RWPE2 (cell line): ENCODE measurements at regions not wholly inside any gene's neighbourhood (a gene's known extent, or its start where the extent isn't known, plus 50 kb on each side); places are given as distances from the start of the nearest gene placed in this dataset.
"Not testable (repeated sequence)": the region's sequence is repeated elsewhere in the genome, so short reads cannot be mapped to it uniquely, and the experiment has no call there.

Experiments
- ATAC-seq: fragments of 200-7000 bp; cut with Tn5 transposase; 3 replicates; pipeline ENCODE4 v1.9.1; 2021; ENCODE audit warnings: low read depth
- DNase-seq: peaks from one replicate; pipeline ENCODE4 v3.0.0-alpha.2; 2020; ENCODE audit warnings: low spot score
- H3K27ac ChIP-seq: fragments of 450-650 bp; 2 replicates; pipeline ENCODE4 v1.5.1; 2017; ENCODE audit warnings: mild to moderate bottlenecking; ENCODE audit not compliant: poor library complexity, severe bottlenecking
- H3K27me3 ChIP-seq: fragments of 250-450 bp; sonication (Bioruptor Pico); 2 replicates; pipeline ENCODE4 v1.5.1; 2021; ENCODE audit warnings: mild to moderate bottlenecking, moderate library complexity; ENCODE audit not compliant: insufficient read depth, poor library complexity, severe bottlenecking
- H3K36me3 ChIP-seq: fragments of 250-450 bp; sonication (Bioruptor Pico); 2 replicates; pipeline ENCODE4 v1.5.1; 2020; ENCODE audit warnings: low read depth, mild to moderate bottlenecking, moderate library complexity
- H3K4me1 ChIP-seq: fragments of 250-450 bp; sonication (Bioruptor Pico); 2 replicates; pipeline ENCODE4 v1.5.1; 2021; ENCODE audit warnings: mild to moderate bottlenecking, moderate library complexity; ENCODE audit not compliant: insufficient read depth, poor library complexity, severe bottlenecking
- H3K4me3 ChIP-seq: fragments of 250-450 bp; sonication (Bioruptor Pico); 2 replicates; pipeline ENCODE4 v1.5.1; 2021; ENCODE audit warnings: mild to moderate bottlenecking, moderate library complexity; ENCODE audit not compliant: severe bottlenecking
- H3K9me3 ChIP-seq: fragments of 250-450 bp; sonication (Bioruptor Pico); 2 replicates; pipeline ENCODE4 v1.5.1; 2021; ENCODE audit warnings: mild to moderate bottlenecking, moderate library complexity; ENCODE audit not compliant: severe bottlenecking
- TF ChIP-seq, protein P1 (sequence below): fragments of 450-650 bp; IDR thresholded peaks from one replicate; pipeline ENCODE4 v1.5.1; 2017; ENCODE audit warnings: mild to moderate bottlenecking, moderate library complexity; ENCODE audit not compliant: poor library complexity, severe bottlenecking

DNA sequence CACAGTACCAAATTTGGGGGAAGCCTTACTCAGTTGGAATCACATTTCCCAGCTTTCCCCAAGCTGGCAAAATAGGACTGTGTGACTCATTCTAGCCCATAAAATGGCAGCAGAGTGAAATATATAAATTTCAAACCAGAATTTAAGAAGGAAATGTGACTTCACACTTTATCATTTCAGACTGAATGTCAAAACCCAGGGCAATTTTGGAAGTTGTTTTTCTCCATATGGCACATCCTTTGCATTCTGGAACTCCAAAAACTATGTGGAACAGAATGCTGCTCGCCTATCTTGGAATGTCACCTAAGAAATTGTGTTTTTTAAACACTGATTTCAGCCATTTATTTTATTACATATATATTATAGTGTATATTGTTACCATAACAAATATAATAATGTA, 424.7 kb upstream of the ST8SIA4 start:
- no peak overlapping the region for H3K4me3 ChIP-seq
- ATAC-seq (no peak), DNase-seq (no peak)
- no peaks in the 10 kb centered on the region for H3K4me1 ChIP-seq
- H3K9me3 ChIP-seq: no peaks in the 10 kb centered on the region
- H3K27ac ChIP-seq: no peak overlapping the region
- no peaks in the 10 kb centered on the region for H3K36me3 ChIP-seq
- H3K27me3 ChIP-seq: peaks cover 4% of the 10 kb centered on the region
- TF ChIP-seq, protein P1, sequence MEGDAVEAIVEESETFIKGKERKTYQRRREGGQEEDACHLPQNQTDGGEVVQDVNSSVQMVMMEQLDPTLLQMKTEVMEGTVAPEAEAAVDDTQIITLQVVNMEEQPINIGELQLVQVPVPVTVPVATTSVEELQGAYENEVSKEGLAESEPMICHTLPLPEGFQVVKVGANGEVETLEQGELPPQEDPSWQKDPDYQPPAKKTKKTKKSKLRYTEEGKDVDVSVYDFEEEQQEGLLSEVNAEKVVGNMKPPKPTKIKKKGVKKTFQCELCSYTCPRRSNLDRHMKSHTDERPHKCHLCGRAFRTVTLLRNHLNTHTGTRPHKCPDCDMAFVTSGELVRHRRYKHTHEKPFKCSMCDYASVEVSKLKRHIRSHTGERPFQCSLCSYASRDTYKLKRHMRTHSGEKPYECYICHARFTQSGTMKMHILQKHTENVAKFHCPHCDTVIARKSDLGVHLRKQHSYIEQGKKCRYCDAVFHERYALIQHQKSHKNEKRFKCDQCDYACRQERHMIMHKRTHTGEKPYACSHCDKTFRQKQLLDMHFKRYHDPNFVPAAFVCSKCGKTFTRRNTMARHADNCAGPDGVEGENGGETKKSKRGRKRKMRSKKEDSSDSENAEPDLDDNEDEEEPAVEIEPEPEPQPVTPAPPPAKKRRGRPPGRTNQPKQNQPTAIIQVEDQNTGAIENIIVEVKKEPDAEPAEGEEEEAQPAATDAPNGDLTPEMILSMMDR: no peak

DNA sequence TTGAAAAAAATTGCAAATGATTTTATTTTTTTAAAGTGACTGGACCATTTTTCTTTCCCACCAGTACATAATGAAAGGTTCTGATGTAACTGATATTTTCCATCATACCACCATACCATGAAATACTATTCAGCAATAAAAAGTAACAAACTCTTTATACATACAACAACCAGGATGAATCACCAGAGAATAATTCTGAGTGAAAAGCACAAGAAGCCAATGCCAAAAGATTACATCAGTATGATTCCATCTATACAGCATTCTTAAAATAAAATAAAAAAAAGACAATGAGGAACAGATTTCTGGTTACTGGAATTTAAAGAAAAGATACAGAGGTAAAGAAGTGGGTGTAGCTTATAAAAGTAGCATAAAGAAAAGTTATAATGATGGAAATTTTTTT, 423.7 kb upstream of the ST8SIA4 start:
- H3K27ac ChIP-seq: no peak overlapping the region
- no peak overlapping the region for H3K4me3 ChIP-seq
- TF ChIP-seq, protein P1: no peak
- H3K4me1 ChIP-seq: no peaks in the 10 kb centered on the region
- H3K9me3 ChIP-seq: no peaks in the 10 kb centered on the region
- DNase-seq (no peak), ATAC-seq (no peak)
- H3K36me3 ChIP-seq: no peaks in the 10 kb centered on the region
- H3K27me3 ChIP-seq: peaks cover 6% of the 10 kb centered on the region

DNA sequence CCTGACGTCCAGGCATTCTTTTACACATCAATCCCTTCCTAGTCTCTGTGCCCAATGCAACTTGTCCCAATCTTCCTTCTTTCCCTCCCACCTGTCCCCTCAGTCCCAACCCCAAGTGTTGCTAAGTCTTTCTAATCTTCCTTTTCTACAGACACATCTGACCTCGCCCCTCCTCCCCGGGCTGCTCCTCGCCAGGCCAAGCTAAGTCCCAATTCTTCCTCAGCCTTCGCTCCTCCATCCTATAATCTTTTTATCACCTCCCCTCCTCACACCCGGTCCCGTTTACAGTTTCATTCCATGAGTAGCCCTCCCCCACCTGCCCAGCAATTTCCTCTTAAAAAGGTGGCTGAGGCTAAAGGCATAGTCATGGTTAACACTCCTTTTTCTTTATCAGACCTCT, 413.3 kb upstream of the ST8SIA4 start:
- ATAC-seq, H3K36me3 ChIP-seq, H3K9me3 ChIP-seq, H3K4me3 ChIP-seq, H3K4me1 ChIP-seq, H3K27ac ChIP-seq, DNase-seq, H3K27me3 ChIP-seq: not testable (repeated sequence)

DNA sequence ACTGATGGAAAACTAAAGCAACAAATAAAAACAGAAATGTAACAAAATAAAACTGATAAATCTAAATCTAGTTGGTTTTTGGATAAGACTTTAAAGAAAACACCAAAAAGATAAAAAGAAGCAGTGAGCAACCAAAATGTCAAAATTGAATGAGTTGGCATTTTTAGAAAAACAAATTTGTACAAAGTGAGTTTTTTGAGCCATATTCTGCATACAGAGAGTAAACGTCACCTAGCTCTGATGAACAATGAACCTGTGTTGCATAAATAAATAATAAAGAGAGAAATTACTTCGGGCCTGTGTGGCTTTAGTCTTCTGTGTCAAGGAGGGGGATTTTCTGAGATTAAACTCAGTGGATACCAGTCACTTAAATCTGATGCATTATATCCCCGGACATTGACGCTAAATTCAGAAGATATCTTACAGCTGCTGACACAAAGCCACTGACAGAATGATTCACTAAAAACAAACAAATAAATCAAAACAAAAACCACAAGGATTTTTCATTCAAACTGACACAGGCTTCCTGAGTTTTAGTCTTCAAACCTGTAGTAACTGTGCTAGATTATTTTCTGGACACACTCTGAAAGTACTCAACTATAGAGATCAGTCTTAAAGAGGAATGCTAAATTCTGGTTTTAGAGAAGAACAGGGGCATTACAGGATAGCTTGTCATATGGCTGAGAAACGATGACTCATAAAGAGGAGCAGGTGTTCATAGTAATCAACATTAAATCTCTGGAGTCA, 403.5 kb upstream of the ST8SIA4 start:
- DNase-seq: no peak
- Histone ChIP-seq H3K27ac (no peak overlapping the region), H3K4me3 (no peak overlapping the region), H3K9me3 (no peaks in the 10 kb centered on the region), H3K4me1 (no peaks in the 10 kb centered on the region), H3K27me3 (peaks cover 2% of the 10 kb centered on the region), H3K36me3 (no peaks in the 10 kb centered on the region)
- TF ChIP-seq, protein P1: no peak
- ATAC-seq: peak; percentile 65; the same call in 1 of the 3 replicates

DNA sequence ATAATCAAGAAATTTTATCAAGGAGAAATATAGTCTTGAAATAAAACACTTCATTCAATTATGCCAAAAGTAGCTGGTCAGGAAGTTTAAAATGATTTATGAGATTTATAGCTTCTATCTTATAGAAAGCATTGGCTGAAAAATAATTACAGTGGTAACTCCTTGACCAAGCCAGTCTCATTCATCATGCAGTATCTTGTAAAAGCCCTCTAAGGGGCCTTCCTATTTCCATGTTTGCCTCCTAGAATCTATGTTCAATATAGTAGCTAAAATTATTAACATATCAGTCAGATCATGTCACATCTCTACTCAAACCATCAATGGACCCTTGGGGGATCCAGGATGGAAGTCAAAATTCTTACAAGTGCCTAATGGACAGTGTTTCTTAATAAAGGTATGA, 393.4 kb upstream of the ST8SIA4 start:
- DNase-seq (no peak), ATAC-seq (no peak)
- Histone ChIP-seq H3K36me3 (no peaks in the 10 kb centered on the region), H3K27ac (no peak overlapping the region), H3K4me1 (no peaks in the 10 kb centered on the region), H3K9me3 (no peaks in the 10 kb centered on the region), H3K4me3 (no peak overlapping the region), H3K27me3 (no peaks in the 10 kb centered on the region)
- TF ChIP-seq, protein P1: no peak
